Esophagus muscularis mucosa (tissue), 3 donors: ENCODE measurements at regions not wholly inside any gene's neighbourhood (a gene's known extent, or its start where the extent isn't known, plus 50 kb on each side); places are given as distances from the start of the nearest gene placed in this dataset.

ENCODE experiments used
- EP300 ChIP-seq: sonication (generic); formaldehyde crosslinking; IDR thresholded peaks from one replicate; pipeline ENCODE4 v1.6.1; 2017; ENCODE audit warnings: antibody characterized with exemption
- TF ChIP-seq, protein P1 (sequence below), 3 experiments: fragments of 200-600 bp in 2 of 3; fragments of 450-650 bp in 1 of 3; sonication (generic) in 2 of 3; IDR thresholded peaks; one replicate each; pipeline ENCODE4 v1.5.1; 2017 to 2019; ENCODE audit warnings: antibody characterized with exemption in 3 of 3, mild to moderate bottlenecking in 2 of 3, moderate library complexity in 1 of 3

DNA sequence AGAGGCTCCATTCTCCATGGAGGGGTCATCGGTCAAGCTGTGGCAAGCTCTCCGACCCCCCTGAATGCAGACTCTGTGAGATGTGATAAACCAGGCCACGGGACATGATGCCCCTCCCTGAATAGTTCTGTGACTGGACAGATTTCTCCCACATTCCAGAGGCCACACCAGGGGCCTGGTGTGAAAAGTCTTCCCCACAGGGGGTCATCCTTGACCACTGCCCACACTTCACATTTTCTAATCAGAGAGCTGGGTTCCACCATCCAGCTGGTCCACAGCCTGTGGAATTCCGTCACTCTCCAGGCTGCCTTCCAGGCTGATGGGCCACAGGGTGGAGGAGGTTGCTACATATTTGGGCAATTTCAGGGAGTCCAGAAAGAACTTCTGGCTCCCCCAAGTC is 51.3 kb upstream of the CYRIA start:
- TF ChIP-seq, protein P1, sequence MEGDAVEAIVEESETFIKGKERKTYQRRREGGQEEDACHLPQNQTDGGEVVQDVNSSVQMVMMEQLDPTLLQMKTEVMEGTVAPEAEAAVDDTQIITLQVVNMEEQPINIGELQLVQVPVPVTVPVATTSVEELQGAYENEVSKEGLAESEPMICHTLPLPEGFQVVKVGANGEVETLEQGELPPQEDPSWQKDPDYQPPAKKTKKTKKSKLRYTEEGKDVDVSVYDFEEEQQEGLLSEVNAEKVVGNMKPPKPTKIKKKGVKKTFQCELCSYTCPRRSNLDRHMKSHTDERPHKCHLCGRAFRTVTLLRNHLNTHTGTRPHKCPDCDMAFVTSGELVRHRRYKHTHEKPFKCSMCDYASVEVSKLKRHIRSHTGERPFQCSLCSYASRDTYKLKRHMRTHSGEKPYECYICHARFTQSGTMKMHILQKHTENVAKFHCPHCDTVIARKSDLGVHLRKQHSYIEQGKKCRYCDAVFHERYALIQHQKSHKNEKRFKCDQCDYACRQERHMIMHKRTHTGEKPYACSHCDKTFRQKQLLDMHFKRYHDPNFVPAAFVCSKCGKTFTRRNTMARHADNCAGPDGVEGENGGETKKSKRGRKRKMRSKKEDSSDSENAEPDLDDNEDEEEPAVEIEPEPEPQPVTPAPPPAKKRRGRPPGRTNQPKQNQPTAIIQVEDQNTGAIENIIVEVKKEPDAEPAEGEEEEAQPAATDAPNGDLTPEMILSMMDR (IDR thresholded peaks at IDR 0.05) = no peak
- no peak for TF ChIP-seq EP300
